Peyer's patch (tissue), 4 donors: ENCODE measurements at regions not wholly inside any gene's neighbourhood (a gene's known extent, or its start where the extent isn't known, plus 50 kb on each side); places are given as distances from the start of the nearest gene placed in this dataset.

Experiments used
- DNase-seq, 3 donors: peaks; one replicate each; pipeline ENCODE4 v3.0.0-alpha.2; 2017 to 2019
- H3K27ac ChIP-seq, 4 donors: fragments of 200-600 bp; sonication (generic); one replicate each; pipeline ENCODE4 v1.5.1; 2016 to 2019
- H3K27me3 ChIP-seq, 2 donors: fragments of 200-600 bp; sonication (generic); one replicate each; pipeline ENCODE4 v1.5.1; 2019
- H3K36me3 ChIP-seq, 3 donors: fragments of 200-600 bp; sonication (generic); one replicate each; pipeline ENCODE4 v1.5.1; 2016 to 2019
- H3K4me1 ChIP-seq, 4 donors: fragments of 200-600 bp; sonication (generic); one replicate each; pipeline ENCODE4 v1.5.1; 2016 to 2019
- H3K4me3 ChIP-seq, 4 donors: fragments of 200-600 bp; sonication (generic); 1 replicate in 3 of 4; 2 replicates in 1 of 4; pipeline ENCODE4 v1.5.1; 2016 to 2019; ENCODE audit warnings: mild to moderate bottlenecking in 1 of 4
- H3K9me3 ChIP-seq, 4 donors: fragments of 200-600 bp; sonication (generic); one replicate each; pipeline ENCODE4 v1.5.1; 2016 to 2019; ENCODE audit warnings: mild to moderate bottlenecking in 1 of 4
- POLR2A ChIP-seq, 2 donors: fragments of 450-650 bp; IDR thresholded peaks; one replicate each; pipeline ENCODE4 v1.5.1; 2017; ENCODE audit warnings: antibody characterized with exemption in 2 of 2, mild to moderate bottlenecking in 2 of 2, moderate library complexity in 2 of 2
- TF ChIP-seq, protein P1 (sequence below), 6 experiments: fragments of 450-650 bp in 4 of 6; fragments of 200-600 bp in 2 of 6; sonication (generic) in 1 of 6; IDR thresholded peaks; one replicate each; pipeline ENCODE4 v1.5.1; 2017 to 2019; ENCODE audit warnings: antibody characterized with exemption in 6 of 6, mild to moderate bottlenecking in 3 of 6, moderate library complexity in 1 of 6

GRCh38 chr5:38099205-38100168, 158.9 kb upstream of the EGFLAM start:
- TF ChIP-seq, protein P1, sequence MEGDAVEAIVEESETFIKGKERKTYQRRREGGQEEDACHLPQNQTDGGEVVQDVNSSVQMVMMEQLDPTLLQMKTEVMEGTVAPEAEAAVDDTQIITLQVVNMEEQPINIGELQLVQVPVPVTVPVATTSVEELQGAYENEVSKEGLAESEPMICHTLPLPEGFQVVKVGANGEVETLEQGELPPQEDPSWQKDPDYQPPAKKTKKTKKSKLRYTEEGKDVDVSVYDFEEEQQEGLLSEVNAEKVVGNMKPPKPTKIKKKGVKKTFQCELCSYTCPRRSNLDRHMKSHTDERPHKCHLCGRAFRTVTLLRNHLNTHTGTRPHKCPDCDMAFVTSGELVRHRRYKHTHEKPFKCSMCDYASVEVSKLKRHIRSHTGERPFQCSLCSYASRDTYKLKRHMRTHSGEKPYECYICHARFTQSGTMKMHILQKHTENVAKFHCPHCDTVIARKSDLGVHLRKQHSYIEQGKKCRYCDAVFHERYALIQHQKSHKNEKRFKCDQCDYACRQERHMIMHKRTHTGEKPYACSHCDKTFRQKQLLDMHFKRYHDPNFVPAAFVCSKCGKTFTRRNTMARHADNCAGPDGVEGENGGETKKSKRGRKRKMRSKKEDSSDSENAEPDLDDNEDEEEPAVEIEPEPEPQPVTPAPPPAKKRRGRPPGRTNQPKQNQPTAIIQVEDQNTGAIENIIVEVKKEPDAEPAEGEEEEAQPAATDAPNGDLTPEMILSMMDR (IDR thresholded peaks at IDR 0.05), result no peak
- TF ChIP-seq POLR2A (IDR thresholded peaks at IDR 0.05), result no peak
- no peaks in the 10 kb centered on the region for H3K4me1 ChIP-seq
- H3K36me3 ChIP-seq, result no peaks in the 10 kb centered on the region
- DNase-seq, result no peak
- no peaks in the 10 kb centered on the region for H3K9me3 ChIP-seq
- no peak overlapping the region for H3K27ac ChIP-seq
- H3K4me3 ChIP-seq, result no peak overlapping the region
- no peaks in the 10 kb centered on the region for H3K27me3 ChIP-seq

DNA sequence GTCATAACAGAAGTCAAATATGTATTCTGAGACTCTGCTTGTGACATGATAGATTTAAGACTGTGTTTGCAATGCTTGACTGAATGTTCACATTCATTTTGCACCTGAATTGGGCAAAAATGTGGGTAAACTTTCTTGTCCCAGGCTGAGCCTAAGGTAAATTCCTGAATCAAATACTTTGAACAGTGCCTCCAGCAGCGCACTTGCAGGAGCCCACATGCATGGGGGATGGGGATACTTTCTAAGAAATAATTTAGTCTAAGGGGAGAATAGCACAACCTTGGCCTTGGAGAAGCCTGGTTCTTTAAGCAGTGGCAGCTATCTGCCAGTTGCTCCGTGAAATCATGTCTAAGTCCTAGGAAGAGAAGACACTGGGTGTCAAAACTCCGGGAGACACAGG, 163.5 kb upstream of the EGFLAM start:
- H3K9me3 ChIP-seq, result no peaks in the 10 kb centered on the region
- H3K27me3 ChIP-seq, result no peaks in the 10 kb centered on the region
- H3K4me3 ChIP-seq, result no peak overlapping the region
- no peaks in the 10 kb centered on the region for H3K4me1 ChIP-seq
- H3K36me3 ChIP-seq, result no peaks in the 10 kb centered on the region
- no peak for TF ChIP-seq POLR2A (IDR thresholded peaks at IDR 0.05)
- TF ChIP-seq, protein P1 (IDR thresholded peaks at IDR 0.05), result no peak
- no peak for DNase-seq
- H3K27ac ChIP-seq, result no peak overlapping the region

- no peak for DNase-seq
- Histone ChIP-seq H3K4me3 (no peak overlapping the region), H3K4me1 (no peaks in the 10 kb centered on the region), H3K36me3 (no peaks in the 10 kb centered on the region), H3K9me3 (no peaks in the 10 kb centered on the region), H3K27ac (no peak overlapping the region), H3K27me3 (no peaks in the 10 kb centered on the region)
- TF ChIP-seq, protein P1 (IDR thresholded peaks at IDR 0.05), result no peak
- TF ChIP-seq POLR2A (IDR thresholded peaks at IDR 0.05), result no peak
These were observed 164.5 kb upstream of the EGFLAM start for GRCh38 chr5:38093855-38094254.

DNA sequence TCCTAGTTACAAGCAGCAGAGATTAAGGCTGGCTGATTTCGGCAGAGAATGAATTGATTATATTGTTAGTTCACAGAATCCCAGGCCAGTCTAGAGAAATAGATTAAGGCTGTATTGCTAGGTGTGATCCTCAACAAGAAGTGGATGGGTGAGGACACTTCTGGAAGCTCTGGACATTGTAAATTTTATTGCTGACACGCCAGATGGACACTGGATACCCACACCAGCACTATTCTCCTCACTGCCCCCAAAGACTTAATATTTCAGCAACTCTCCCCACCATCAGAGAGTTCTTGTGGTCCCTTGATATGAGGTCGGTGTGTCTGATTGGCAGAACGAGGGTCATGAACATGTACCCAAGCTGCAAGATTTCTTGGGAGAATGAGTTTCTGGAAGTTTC, 171.6 kb upstream of the EGFLAM start:
- Histone ChIP-seq H3K4me3 (no peak overlapping the region), H3K27ac (no peak overlapping the region), H3K27me3 (no peaks in the 10 kb centered on the region), H3K9me3 (no peaks in the 10 kb centered on the region), H3K36me3 (no peaks in the 10 kb centered on the region), H3K4me1 (no peaks in the 10 kb centered on the region)
- TF ChIP-seq POLR2A (IDR thresholded peaks at IDR 0.05), result no peak
- TF ChIP-seq, protein P1 (IDR thresholded peaks at IDR 0.05), result no peak
- DNase-seq, result no peak

GRCh38 chr5:38079620-38080402, 178.5 kb upstream of the EGFLAM start:
- DNase-seq, result no peak
- no peak for TF ChIP-seq POLR2A (IDR thresholded peaks at IDR 0.05)
- TF ChIP-seq, protein P1 (IDR thresholded peaks at IDR 0.05), result no peak
- no peak overlapping the region for H3K4me3 ChIP-seq
- no peaks in the 10 kb centered on the region for H3K9me3 ChIP-seq
- no peak overlapping the region for H3K27ac ChIP-seq
- no peaks in the 10 kb centered on the region for H3K36me3 ChIP-seq
- no peaks in the 10 kb centered on the region for H3K4me1 ChIP-seq
- H3K27me3 ChIP-seq, result no peaks in the 10 kb centered on the region
